Hematopoietic multipotent progenitor cell treated with erythropoietin and hydrocortisone succinate and interleukin-3 and kit ligand, for 17 days (in vitro differentiated cells): ENCODE measurements at regions not wholly inside any gene's neighbourhood (a gene's known extent, or its start where the extent isn't known, plus 50 kb on each side); places are given as distances from the start of the nearest gene placed in this dataset.

Source experiments
- DNase-seq: peaks from one replicate; pipeline ENCODE4 v3.0.0-alpha.2; 2015; ENCODE audit warnings: low spot score

- DNase-seq = no peak
These were observed 51.0 kb upstream of the VEGFC start for GRCh38 chr4:176843710-176844109.

GRCh38 chr4:176844448-176844847 is 51.7 kb upstream of the VEGFC start:
- no peak for DNase-seq

GRCh38 chr4:176845636-176846035 is 52.9 kb upstream of the VEGFC start:
- no peak for DNase-seq

- DNase-seq = no peak
These were observed 56.4 kb upstream of the VEGFC start for GRCh38 chr4:176849076-176849475.

- no peak for DNase-seq
These were observed 57.7 kb upstream of the VEGFC start for GRCh38 chr4:176850436-176850835.

GRCh38 chr4:176856421-176856820 is 63.7 kb upstream of the VEGFC start:
- no peak for DNase-seq

GRCh38 chr4:176858839-176859238 is 66.1 kb upstream of the VEGFC start:
- DNase-seq = no peak

- DNase-seq = no peak
These were observed 71.5 kb upstream of the VEGFC start for GRCh38 chr4:176864238-176864637.

GRCh38 chr4:176868676-176869075 is 76.0 kb upstream of the VEGFC start:
- no peak for DNase-seq

GRCh38 chr4:176872461-176872860 is 79.7 kb upstream of the VEGFC start:
- no peak for DNase-seq

- no peak for DNase-seq
These were observed 82.2 kb upstream of the VEGFC start for GRCh38 chr4:176874721-176875445.

- DNase-seq = no peak
These were observed 82.8 kb upstream of the VEGFC start for GRCh38 chr4:176875446-176875930.

GRCh38 chr4:176879380-176880116 is 86.8 kb upstream of the VEGFC start:
- no peak for DNase-seq

- DNase-seq = no peak
These were observed 89.5 kb upstream of the VEGFC start for GRCh38 chr4:176882206-176882605.

GRCh38 chr4:176883108-176883550 is 90.4 kb upstream of the VEGFC start:
- DNase-seq = no peak

GRCh38 chr4:176883681-176884418 is 91.1 kb upstream of the VEGFC start:
- no peak for DNase-seq

- no peak for DNase-seq
These were observed 92.5 kb upstream of the VEGFC start for GRCh38 chr4:176885224-176885623.

GRCh38 chr4:176886135-176886534 is 93.4 kb upstream of the VEGFC start:
- DNase-seq = no peak

- no peak for DNase-seq
These were observed 97.1 kb upstream of the VEGFC start for GRCh38 chr4:176889776-176890175.

- no peak for DNase-seq
These were observed 101.8 kb upstream of the VEGFC start for GRCh38 chr4:176894498-176894897.

GRCh38 chr4:176896211-176896610 is 103.5 kb upstream of the VEGFC start:
- DNase-seq = no peak

- no peak for DNase-seq
These were observed 104.5 kb upstream of the VEGFC start for GRCh38 chr4:176897226-176897625.

- no peak for DNase-seq
These were observed 106.1 kb upstream of the VEGFC start for GRCh38 chr4:176898791-176899190.
